ENCODE measurements at regions not wholly inside any gene's neighbourhood (a gene's known extent, or its start where the extent isn't known, plus 50 kb on each side); places are given as distances from the start of the nearest gene placed in this dataset.

GRCh38 chr5:116733991-116734975, 159.7 kb upstream of the SEMA6A start:
- no peak for TF ChIP-seq POLR2AphosphoS5 (IDR thresholded peaks at IDR 0.05)
- TF ChIP-seq, protein P1, sequence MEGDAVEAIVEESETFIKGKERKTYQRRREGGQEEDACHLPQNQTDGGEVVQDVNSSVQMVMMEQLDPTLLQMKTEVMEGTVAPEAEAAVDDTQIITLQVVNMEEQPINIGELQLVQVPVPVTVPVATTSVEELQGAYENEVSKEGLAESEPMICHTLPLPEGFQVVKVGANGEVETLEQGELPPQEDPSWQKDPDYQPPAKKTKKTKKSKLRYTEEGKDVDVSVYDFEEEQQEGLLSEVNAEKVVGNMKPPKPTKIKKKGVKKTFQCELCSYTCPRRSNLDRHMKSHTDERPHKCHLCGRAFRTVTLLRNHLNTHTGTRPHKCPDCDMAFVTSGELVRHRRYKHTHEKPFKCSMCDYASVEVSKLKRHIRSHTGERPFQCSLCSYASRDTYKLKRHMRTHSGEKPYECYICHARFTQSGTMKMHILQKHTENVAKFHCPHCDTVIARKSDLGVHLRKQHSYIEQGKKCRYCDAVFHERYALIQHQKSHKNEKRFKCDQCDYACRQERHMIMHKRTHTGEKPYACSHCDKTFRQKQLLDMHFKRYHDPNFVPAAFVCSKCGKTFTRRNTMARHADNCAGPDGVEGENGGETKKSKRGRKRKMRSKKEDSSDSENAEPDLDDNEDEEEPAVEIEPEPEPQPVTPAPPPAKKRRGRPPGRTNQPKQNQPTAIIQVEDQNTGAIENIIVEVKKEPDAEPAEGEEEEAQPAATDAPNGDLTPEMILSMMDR (IDR thresholded peaks at IDR 0.05 in 8 of 11, conservative IDR thresholded peaks at IDR 0.05 in 3 of 11), result no peak
- TF ChIP-seq POLR2A (IDR thresholded peaks at IDR 0.05), result no peak

Data from spleen (tissue), 7 donors.